ENCODE measurements at regions not wholly inside any gene's neighbourhood (a gene's known extent, or its start where the extent isn't known, plus 50 kb on each side); places are given as distances from the start of the nearest gene placed in this dataset.
A peak's percentile ranks its signal among the peaks of the same experiment; 100 is the strongest.

- H3K9me3 ChIP-seq = no peaks in the 10 kb centered on the region
- H3K4me1 ChIP-seq = peaks cover 14 to 16% of the 10 kb centered on the region in 2 donors
- H3K36me3 ChIP-seq = no peaks in the 10 kb centered on the region
- TF ChIP-seq POLR2A (IDR thresholded peaks at IDR 0.05) (no peak), CTCF (IDR thresholded peaks at IDR 0.05 in 4 of 5, conservative IDR thresholded peaks at IDR 0.05 in 1 of 5) (no peak)
- DNase-seq (no peak), ATAC-seq (no peak)
- H3K27me3 ChIP-seq = no peaks in the 10 kb centered on the region
- intact Hi-C loops (cut with DNase I; ENCODE audit: low total_unique reads) (loop anchor here (5.0 kb wide), 1 partner anchor 147 kb away; the partner anchor contains the start of genes LOC128125822 and PTP4A1), in situ Hi-C loops (cut with MboI; ENCODE audit: low sequenced_read_pairs in 4 of 4) (no loop called here)
- H3K27ac ChIP-seq = no peak overlapping the region
- no peak overlapping the region for H3K4me3 ChIP-seq
These were observed 105.7 kb upstream of the LGSN start for GRCh38 chr6:63425493-63425892.

- peak in 1 of 2 donors; percentile 18 for ATAC-seq
- H3K4me1 ChIP-seq = peaks cover 14 to 16% of the 10 kb centered on the region in 2 donors
- DNase-seq = no peak
- no peak overlapping the region for H3K27ac ChIP-seq
- H3K4me3 ChIP-seq = no peak overlapping the region
- TF ChIP-seq CTCF (IDR thresholded peaks at IDR 0.05 in 4 of 5, conservative IDR thresholded peaks at IDR 0.05 in 1 of 5) (no peak), POLR2A (IDR thresholded peaks at IDR 0.05) (no peak)
- no peaks in the 10 kb centered on the region for H3K9me3 ChIP-seq
- H3K36me3 ChIP-seq = no peaks in the 10 kb centered on the region
- intact Hi-C loops (cut with DNase I; ENCODE audit: low total_unique reads) = loop anchor here (5.0 kb wide), 1 partner anchor 145 kb away; the partner anchor contains the start of genes LOC128125822 and PTP4A1
- in situ Hi-C loops (cut with MboI; ENCODE audit: low sequenced_read_pairs in 4 of 4) = no loop called here
- H3K27me3 ChIP-seq = no peaks in the 10 kb centered on the region
These were observed 107.1 kb upstream of the LGSN start for GRCh38 chr6:63426844-63427243.

- Histone ChIP-seq H3K27ac (peak overlapping the region in 2 of 4 donors; percentile 27 to 52), H3K4me3 (no peak overlapping the region), H3K4me1 (peaks cover 14 to 16% of the 10 kb centered on the region in 2 donors), H3K9me3 (no peaks in the 10 kb centered on the region), H3K27me3 (no peaks in the 10 kb centered on the region), H3K36me3 (no peaks in the 10 kb centered on the region)
- DNase-seq = no peak
- peak in 1 of 2 donors; percentile 57 for ATAC-seq
- intact Hi-C loops (cut with DNase I; ENCODE audit: low total_unique reads) = loop anchor here (5.0 kb wide), 1 partner anchor 144 kb away; the partner anchor contains the start of genes LOC128125822 and PTP4A1
- in situ Hi-C loops (cut with MboI; ENCODE audit: low sequenced_read_pairs in 4 of 4) = no loop called here
- TF ChIP-seq POLR2A (IDR thresholded peaks at IDR 0.05) (no peak), CTCF (IDR thresholded peaks at IDR 0.05 in 4 of 5, conservative IDR thresholded peaks at IDR 0.05 in 1 of 5) (no peak)
These were observed 108.2 kb upstream of the LGSN start for GRCh38 chr6:63427951-63428350.

GRCh38 chr6:63430985-63431519 is 111.3 kb upstream of the LGSN start:
- no peak overlapping the region for H3K27ac ChIP-seq
- no peaks in the 10 kb centered on the region for H3K9me3 ChIP-seq
- intact Hi-C loops (cut with DNase I; ENCODE audit: low total_unique reads) (no loop called here), in situ Hi-C loops (cut with MboI; ENCODE audit: low sequenced_read_pairs in 4 of 4) (no loop called here)
- DNase-seq (no peak), ATAC-seq (no peak)
- H3K4me1 ChIP-seq = peaks cover 14 to 16% of the 10 kb centered on the region in 2 donors
- TF ChIP-seq POLR2A (IDR thresholded peaks at IDR 0.05) (no peak), CTCF (IDR thresholded peaks at IDR 0.05 in 4 of 5, conservative IDR thresholded peaks at IDR 0.05 in 1 of 5) (no peak)
- no peak overlapping the region for H3K4me3 ChIP-seq
- H3K36me3 ChIP-seq = no peaks in the 10 kb centered on the region
- H3K27me3 ChIP-seq = no peaks in the 10 kb centered on the region

- Histone ChIP-seq H3K27me3 (no peaks in the 10 kb centered on the region), H3K36me3 (no peaks in the 10 kb centered on the region), H3K4me3 (no peak overlapping the region), H3K4me1 (no peaks in the 10 kb centered on the region), H3K9me3 (no peaks in the 10 kb centered on the region), H3K27ac (no peak overlapping the region)
- TF ChIP-seq POLR2A (IDR thresholded peaks at IDR 0.05) = no peak
- no peak for TF ChIP-seq CTCF (IDR thresholded peaks at IDR 0.05 in 4 of 5, conservative IDR thresholded peaks at IDR 0.05 in 1 of 5)
- in situ Hi-C loops (cut with MboI; ENCODE audit: low sequenced_read_pairs in 4 of 4) = no loop called here
- intact Hi-C loops (cut with DNase I; ENCODE audit: low total_unique reads) = no loop called here
- ATAC-seq (no peak), DNase-seq (no peak)
These were observed 115.2 kb upstream of the LGSN start for GRCh38 chr6:63434943-63435342.
